CD14-positive monocyte (primary cell): ENCODE measurements at regions not wholly inside any gene's neighbourhood (a gene's known extent, or its start where the extent isn't known, plus 50 kb on each side); places are given as distances from the start of the nearest gene placed in this dataset.

Source experiments
- DNase-seq, 3 donors: peaks; one replicate each; pipeline ENCODE4 v3.0.0-alpha.2; 2011 to 2022
- H2AFZ ChIP-seq: 2 replicates; pipeline ENCODE4 v1.6.0; 2012; ENCODE audit warnings: mild to moderate bottlenecking, low read depth, low read length, inconsistent platforms; ENCODE audit not compliant: insufficient read depth, poor library complexity, severe bottlenecking
- H3K27ac ChIP-seq, 2 donors: 1 replicate in 1 of 2; 2 replicates in 1 of 2; pipeline ENCODE4 v1.5.1; 2012 to 2013; ENCODE audit warnings: low read length in 2 of 2, control low read depth in 1 of 2, inconsistent platforms in 1 of 2, low read depth in 1 of 2, mild to moderate bottlenecking in 1 of 2
- H3K27me3 ChIP-seq, 2 donors: one replicate each; pipeline versions ENCODE4 v1.6.0 to v1.6.1; 2011 to 2013; ENCODE audit warnings: low read length in 2 of 2; ENCODE audit not compliant: control insufficient read depth in 2 of 2, insufficient read depth in 2 of 2
- H3K36me3 ChIP-seq, 2 donors: replicated peaks in 1 of 2; 1 replicate in 1 of 2; 2 replicates in 1 of 2; pipeline versions ENCODE4 v1.5.1 to v1.6.1; 2012 to 2013; ENCODE audit warnings: low read length in 2 of 2, control low read depth in 1 of 2, inconsistent platforms in 1 of 2, mild to moderate bottlenecking in 1 of 2; ENCODE audit not compliant: insufficient read depth in 2 of 2, control insufficient read depth in 1 of 2
- H3K4me1 ChIP-seq, 2 donors: 1 replicate in 1 of 2; 2 replicates in 1 of 2; pipeline versions ENCODE4 v1.5.1 to v1.6.1; 2012 to 2013; ENCODE audit warnings: low read length in 2 of 2, control low read depth in 1 of 2, inconsistent platforms in 1 of 2, mild to moderate bottlenecking in 1 of 2, moderate library complexity in 1 of 2; ENCODE audit not compliant: insufficient read depth in 2 of 2, control insufficient read depth in 1 of 2
- H3K4me2 ChIP-seq: replicated peaks from 2 replicates; pipeline ENCODE3; 2012; ENCODE audit warnings: low read length, moderate library complexity, mild to moderate bottlenecking; ENCODE audit not compliant: poor library complexity, severe bottlenecking; ENCODE audit errors: extremely low read depth
- H3K4me3 ChIP-seq, 3 experiments: fragments of 200-600 bp in 1 of 3; sonication (generic) in 1 of 3; replicated peaks in 1 of 3; 1 replicate in 2 of 3; 2 replicates in 1 of 3; pipeline ENCODE4 v1.5.1; 2011 to 2013; ENCODE audit warnings: low read length in 3 of 3, mild to moderate bottlenecking in 3 of 3, control low read depth in 2 of 3, low read depth in 2 of 3, inconsistent platforms in 1 of 3, moderate library complexity in 1 of 3
- H3K79me2 ChIP-seq: 2 replicates; pipeline ENCODE4 v1.6.0; 2012; ENCODE audit warnings: mild to moderate bottlenecking, control low read depth, inconsistent platforms, low read length, moderate library complexity; ENCODE audit not compliant: insufficient read depth
- H3K9ac ChIP-seq: 2 replicates; pipeline ENCODE4 v1.6.0; 2017; ENCODE audit warnings: low read length, mild to moderate bottlenecking; ENCODE audit not compliant: insufficient read depth, poor library complexity, severe bottlenecking
- H3K9me3 ChIP-seq, 2 donors: replicated peaks in 1 of 2; 1 replicate in 1 of 2; 2 replicates in 1 of 2; pipeline versions ENCODE4 v1.5.1 to v1.6.1; 2012 to 2013; ENCODE audit warnings: low read length in 2 of 2, control low read depth in 1 of 2; ENCODE audit not compliant: control insufficient read depth in 1 of 2, insufficient read depth in 1 of 2
- H4K20me1 ChIP-seq: 2 replicates; pipeline ENCODE4 v1.6.0; 2012; ENCODE audit warnings: mild to moderate bottlenecking, low read length, control low read depth, moderate library complexity; ENCODE audit not compliant: insufficient read depth
- H3K27ac Mint-ChIP-seq, 7 donors: one replicate each; pipeline ENCODE4 v1.8.0; 2020; ENCODE audit warnings: mild to moderate bottlenecking in 7 of 7, mixed read lengths in 7 of 7, moderate library complexity in 6 of 7, inconsistent platforms in 2 of 7
- H3K27me3 Mint-ChIP-seq, 3 donors: one replicate each; pipeline ENCODE4 v1.8.0; 2021 to 2022; ENCODE audit warnings: low read depth in 3 of 3, mild to moderate bottlenecking in 3 of 3, mixed read lengths in 3 of 3, moderate library complexity in 3 of 3, inconsistent platforms in 1 of 3
- H3K36me3 Mint-ChIP-seq, 2 donors: one replicate each; pipeline ENCODE4 v1.8.0; 2020; ENCODE audit warnings: mixed read lengths in 2 of 2, inconsistent platforms in 1 of 2, mild to moderate bottlenecking in 1 of 2
- H3K4me1 Mint-ChIP-seq: one replicate; pipeline ENCODE4 v1.8.0; 2020; ENCODE audit warnings: mild to moderate bottlenecking, mixed read lengths
- H3K4me3 Mint-ChIP-seq, 2 donors: one replicate each; pipeline ENCODE4 v1.8.0; 2020; ENCODE audit warnings: mild to moderate bottlenecking in 2 of 2, mixed read lengths in 2 of 2, moderate library complexity in 1 of 2
- H3K9me3 Mint-ChIP-seq, 7 donors: one replicate each; pipeline ENCODE4 v1.8.0; 2020 to 2022; ENCODE audit warnings: mixed read lengths in 7 of 7, mild to moderate bottlenecking in 6 of 7, moderate library complexity in 6 of 7, inconsistent platforms in 2 of 7
- CTCF ChIP-seq: fragments of 200-600 bp; IDR thresholded peaks from one replicate; pipeline ENCODE4 v1.8.0; 2022; ENCODE audit warnings: antibody characterized with exemption, mild to moderate bottlenecking
- WGBS: methylation state at CpG from one replicate; pipeline ENCODE4 v1.1.5; 2013; ENCODE audit warnings: missing lambda C conversion rate; ENCODE audit not compliant: insufficient coverage; 5-methylcytosine and 5-hydroxymethylcytosine counted together
- intact Hi-C, 2 donors: fragments of 100-400 bp; cut with micrococcal nuclease; formaldehyde crosslinking; loops; one replicate each; pipeline versions ENCODE4 v1.15.0 to v1.15.1; 2023

GRCh38 chr3:66656609-66657008 lies 155.8 kb upstream of the LRIG1 start:
- Histone ChIP-seq H3K4me1 (no peaks in the 10 kb centered on the region), H3K4me2 (no peak overlapping the region), H3K9me3 (no peaks in the 10 kb centered on the region), H4K20me1 (no peaks in the 10 kb centered on the region), H2AFZ (no peak overlapping the region), H3K36me3 (no peaks in the 10 kb centered on the region), H3K9ac (no peak overlapping the region), H3K4me3 (no peak overlapping the region), H3K27ac (no peak overlapping the region), H3K79me2 (no peaks in the 10 kb centered on the region), H3K27me3 (no peaks in the 10 kb centered on the region)
- no peak for DNase-seq
- H3K27me3 Mint-ChIP-seq: peaks cover 5 to 11% (median 7%) of the 10 kb centered on the region in 3 donors
- intact Hi-C loops: no loop called here
- no peaks in the 10 kb centered on the region for H3K36me3 Mint-ChIP-seq
- no CpG with 5 or more reads among the region's 8 CpGs for WGBS
- H3K4me1 Mint-ChIP-seq: no peaks in the 10 kb centered on the region
- peaks cover 0 to 10% (median 3%) of the 10 kb centered on the region in 7 donors for H3K9me3 Mint-ChIP-seq
- no peak for TF ChIP-seq CTCF
- H3K27ac Mint-ChIP-seq: no peak overlapping the region
- no peak overlapping the region for H3K4me3 Mint-ChIP-seq

GRCh38 chr3:66659056-66659455 lies 158.2 kb upstream of the LRIG1 start:
- TF ChIP-seq CTCF: no peak
- Mint-ChIP-seq H3K27me3 (peaks cover 4 to 6% (median 6%) of the 10 kb centered on the region in 3 donors), H3K4me3 (no peak overlapping the region), H3K36me3 (no peaks in the 10 kb centered on the region), H3K27ac (no peak overlapping the region), H3K4me1 (no peaks in the 10 kb centered on the region), H3K9me3 (peaks cover 0 to 6% (median 0%) of the 10 kb centered on the region in 7 donors)
- Histone ChIP-seq H3K4me2 (no peak overlapping the region), H3K9me3 (no peaks in the 10 kb centered on the region), H4K20me1 (no peaks in the 10 kb centered on the region), H3K79me2 (no peaks in the 10 kb centered on the region), H3K4me1 (no peaks in the 10 kb centered on the region), H3K36me3 (no peaks in the 10 kb centered on the region), H3K27me3 (no peaks in the 10 kb centered on the region), H2AFZ (no peak overlapping the region), H3K4me3 (no peak overlapping the region), H3K27ac (no peak overlapping the region), H3K9ac (no peak overlapping the region)
- no peak for DNase-seq
- 100% methylated on average over 1 of the region's 1 CpG for WGBS
- intact Hi-C loops: no loop called here
